Liver (tissue), 8 donors: ENCODE measurements at regions not wholly inside any gene's neighbourhood (a gene's known extent, or its start where the extent isn't known, plus 50 kb on each side); places are given as distances from the start of the nearest gene placed in this dataset.

ENCODE experiments used
- DNase-seq: peaks from one replicate; pipeline ENCODE4 v3.0.0-alpha.2; 2017; ENCODE audit warnings: low spot score
- H3K27ac ChIP-seq, 2 donors: one replicate each; pipeline ENCODE4 v1.7.0; 2013; ENCODE audit warnings: inconsistent platforms in 2 of 2, low read length in 2 of 2, control low read depth in 1 of 2, low read depth in 1 of 2, mild to moderate bottlenecking in 1 of 2
- H3K27me3 ChIP-seq, 4 donors: one replicate each; pipeline versions ENCODE4 v1.6.1 to v1.7.0; 2013; ENCODE audit warnings: low read length in 3 of 4, inconsistent platforms in 1 of 4, mild to moderate bottlenecking in 1 of 4, moderate library complexity in 1 of 4; ENCODE audit not compliant: control insufficient read depth in 4 of 4, insufficient read depth in 4 of 4
- H3K36me3 ChIP-seq, 4 donors: one replicate each; pipeline versions ENCODE4 v1.6.1 to v1.7.0; 2013; ENCODE audit warnings: low read length in 3 of 4, mild to moderate bottlenecking in 3 of 4, low read depth in 1 of 4, moderate library complexity in 1 of 4; ENCODE audit not compliant: control insufficient read depth in 4 of 4, insufficient read depth in 3 of 4
- H3K4me1 ChIP-seq, 4 donors: one replicate each; pipeline versions ENCODE4 v1.6.1 to v1.7.0; 2013; ENCODE audit warnings: low read length in 3 of 4, mild to moderate bottlenecking in 3 of 4, moderate library complexity in 1 of 4; ENCODE audit not compliant: control insufficient read depth in 4 of 4, insufficient read depth in 4 of 4
- H3K4me3 ChIP-seq, 3 donors: one replicate each; pipeline versions ENCODE4 v1.6.1 to v1.7.0; 2013; ENCODE audit warnings: low read length in 3 of 3, control low read depth in 1 of 3, low read depth in 1 of 3, mild to moderate bottlenecking in 1 of 3
- H3K9ac ChIP-seq, 2 donors: one replicate each; pipeline ENCODE4 v1.7.0; 2013; ENCODE audit warnings: low read length in 2 of 2, mild to moderate bottlenecking in 2 of 2, moderate library complexity in 2 of 2, control low read depth in 1 of 2, low read depth in 1 of 2
- H3K9me3 ChIP-seq, 4 donors: one replicate each; pipeline versions ENCODE4 v1.6.1 to v1.7.0; 2013; ENCODE audit warnings: low read length in 3 of 4; ENCODE audit not compliant: control insufficient read depth in 4 of 4
- EGR1 ChIP-seq, 2 donors: IDR thresholded peaks; 2 replicates each; pipeline ENCODE4 v1.6.1; 2016 to 2018; ENCODE audit warnings: antibody characterized with exemption in 2 of 2, low read depth in 2 of 2
- FOXA1 ChIP-seq: IDR thresholded peaks from 2 replicates; pipeline ENCODE4 v1.6.1; 2016; ENCODE audit warnings: antibody characterized with exemption
- FOXA2 ChIP-seq: IDR thresholded peaks from 2 replicates; pipeline ENCODE4 v1.6.1; 2016; ENCODE audit warnings: antibody characterized with exemption
- GABPA ChIP-seq, 2 donors: IDR thresholded peaks in 1 of 2; conservative IDR thresholded peaks in 1 of 2; 2 replicates each; pipeline ENCODE4 v1.6.1; 2016; ENCODE audit warnings: antibody characterized with exemption in 2 of 2, mild to moderate bottlenecking in 1 of 2, moderate library complexity in 1 of 2
- HNF4A ChIP-seq, 2 donors: conservative IDR thresholded peaks; 2 replicates each; pipeline ENCODE4 v1.6.1; 2016; ENCODE audit warnings: antibody characterized with exemption in 2 of 2, mild to moderate bottlenecking in 2 of 2
- HNF4G ChIP-seq: IDR thresholded peaks from 2 replicates; pipeline ENCODE4 v1.6.1; 2016; ENCODE audit warnings: antibody characterized with exemption
- JUND ChIP-seq, 2 donors: IDR thresholded peaks; 2 replicates each; pipeline ENCODE4 v1.6.1; 2016; ENCODE audit warnings: antibody characterized with exemption in 2 of 2
- NR2F2 ChIP-seq: IDR thresholded peaks from 2 replicates; pipeline ENCODE4 v1.6.1; 2016; ENCODE audit warnings: antibody characterized with exemption
- RAD21 ChIP-seq, 2 donors: IDR thresholded peaks; 2 replicates each; pipeline ENCODE4 v1.6.1; 2016; ENCODE audit warnings: antibody characterized with exemption in 2 of 2, mild to moderate bottlenecking in 2 of 2
- RXRA ChIP-seq, 2 donors: IDR thresholded peaks; 2 replicates each; pipeline ENCODE4 v1.6.1; 2017 to 2018; ENCODE audit warnings: antibody characterized with exemption in 2 of 2, mild to moderate bottlenecking in 1 of 2
- SP1 ChIP-seq: IDR thresholded peaks from 2 replicates; pipeline ENCODE4 v1.6.1; 2018; ENCODE audit warnings: antibody characterized with exemption, mild to moderate bottlenecking
- TAF1 ChIP-seq: conservative IDR thresholded peaks from 2 replicates; pipeline ENCODE4 v1.6.1; 2016; ENCODE audit warnings: antibody characterized with exemption, mild to moderate bottlenecking
- YY1 ChIP-seq: IDR thresholded peaks from 2 replicates; pipeline ENCODE4 v1.6.1; 2016; ENCODE audit warnings: antibody characterized with exemption, mild to moderate bottlenecking
- WGBS: extraction: QIAGEN DNeasy Blood & Tissue Kit; methylation state at CpG from one replicate; pipeline ENCODE4 v1.1.7; 2013; 5-methylcytosine and 5-hydroxymethylcytosine counted together
- TF ChIP-seq, protein P1 (sequence below): IDR thresholded peaks from 2 replicates; pipeline ENCODE4 v1.6.1; 2016; ENCODE audit warnings: antibody characterized with exemption
- TF ChIP-seq, protein P2 (sequence below): IDR thresholded peaks from 2 replicates; pipeline ENCODE4 v1.6.1; 2016; ENCODE audit warnings: antibody characterized with exemption
- TF ChIP-seq, protein P3 (sequence below): fragments of 150-350 bp; IDR thresholded peaks from 2 replicates; pipeline ENCODE4 v1.5.1; 2017; ENCODE audit warnings: improper control_type of control experiment, low read depth, low read length; ENCODE audit not compliant: missing input control
- TF ChIP-seq, protein P4 (sequence below): IDR thresholded peaks from 2 replicates; pipeline ENCODE4 v1.6.1; 2016; ENCODE audit warnings: antibody characterized with exemption
- donor health status: healthy.
- donor health status: healthy.
- donor health status: healthy.
- donor health status: healthy.
- donor health status: healthy.

DNA sequence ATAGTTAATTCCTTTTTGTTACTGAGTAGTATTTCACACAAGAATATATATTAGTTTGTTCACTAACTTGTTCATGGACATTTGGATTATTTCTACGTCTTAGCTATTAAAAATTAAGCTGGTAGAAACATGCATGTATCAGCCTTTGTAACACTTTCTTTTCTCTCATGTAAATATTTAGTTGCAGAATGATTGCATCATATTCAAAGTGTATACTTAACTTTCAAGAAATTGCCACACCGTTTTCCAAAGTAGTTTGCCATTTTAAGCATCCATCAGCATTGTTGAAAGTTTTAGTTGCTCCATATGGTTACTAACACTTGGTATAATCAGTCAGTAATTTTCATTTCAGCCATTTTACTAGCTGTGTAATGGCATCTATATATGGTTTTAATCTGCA, 666.9 kb downstream of the NXPH1 start:
- TF ChIP-seq GABPA (IDR thresholded peaks at IDR 0.05 in 1 of 2, conservative IDR thresholded peaks at IDR 0.05 in 1 of 2): no peak
- no peak for TF ChIP-seq HNF4G
- TF ChIP-seq JUND (IDR thresholded peaks at IDR 0.05): no peak
- TF ChIP-seq YY1: peak; percentile 24
- TF ChIP-seq SP1: no peak
- DNase-seq: no peak
- 25% methylated on average over 2 of the region's 2 CpGs for WGBS

DNA sequence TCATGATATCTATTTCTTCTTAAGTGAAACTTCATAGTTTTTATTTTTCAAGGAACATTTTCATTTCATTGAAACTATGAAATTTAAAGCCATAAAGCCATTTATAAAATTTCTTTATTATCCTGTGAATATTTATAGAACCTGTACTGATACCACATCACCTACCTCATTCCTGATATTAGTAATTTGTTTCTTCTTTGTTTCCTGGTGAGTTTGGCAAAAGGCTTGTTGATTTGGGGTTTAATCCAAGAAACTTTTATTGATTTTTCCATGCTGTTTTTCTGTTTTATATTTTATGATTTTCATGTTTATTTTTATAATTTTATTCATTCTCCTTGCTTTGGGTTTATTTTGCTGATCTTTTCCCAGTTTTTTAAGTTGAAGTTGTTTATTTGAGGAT, 669.4 kb downstream of the NXPH1 start:
- no peaks in the 10 kb centered on the region for H3K9me3 ChIP-seq
- no peaks in the 10 kb centered on the region for H3K27me3 ChIP-seq
- TF ChIP-seq, protein P1, sequence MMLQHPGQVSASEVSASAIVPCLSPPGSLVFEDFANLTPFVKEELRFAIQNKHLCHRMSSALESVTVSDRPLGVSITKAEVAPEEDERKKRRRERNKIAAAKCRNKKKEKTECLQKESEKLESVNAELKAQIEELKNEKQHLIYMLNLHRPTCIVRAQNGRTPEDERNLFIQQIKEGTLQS: no peak
- TF ChIP-seq, protein P2, sequence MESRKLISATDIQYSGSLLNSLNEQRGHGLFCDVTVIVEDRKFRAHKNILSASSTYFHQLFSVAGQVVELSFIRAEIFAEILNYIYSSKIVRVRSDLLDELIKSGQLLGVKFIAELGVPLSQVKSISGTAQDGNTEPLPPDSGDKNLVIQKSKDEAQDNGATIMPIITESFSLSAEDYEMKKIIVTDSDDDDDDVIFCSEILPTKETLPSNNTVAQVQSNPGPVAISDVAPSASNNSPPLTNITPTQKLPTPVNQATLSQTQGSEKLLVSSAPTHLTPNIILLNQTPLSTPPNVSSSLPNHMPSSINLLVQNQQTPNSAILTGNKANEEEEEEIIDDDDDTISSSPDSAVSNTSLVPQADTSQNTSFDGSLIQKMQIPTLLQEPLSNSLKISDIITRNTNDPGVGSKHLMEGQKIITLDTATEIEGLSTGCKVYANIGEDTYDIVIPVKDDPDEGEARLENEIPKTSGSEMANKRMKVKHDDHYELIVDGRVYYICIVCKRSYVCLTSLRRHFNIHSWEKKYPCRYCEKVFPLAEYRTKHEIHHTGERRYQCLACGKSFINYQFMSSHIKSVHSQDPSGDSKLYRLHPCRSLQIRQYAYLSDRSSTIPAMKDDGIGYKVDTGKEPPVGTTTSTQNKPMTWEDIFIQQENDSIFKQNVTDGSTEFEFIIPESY: no peak
- TF ChIP-seq, protein P3, sequence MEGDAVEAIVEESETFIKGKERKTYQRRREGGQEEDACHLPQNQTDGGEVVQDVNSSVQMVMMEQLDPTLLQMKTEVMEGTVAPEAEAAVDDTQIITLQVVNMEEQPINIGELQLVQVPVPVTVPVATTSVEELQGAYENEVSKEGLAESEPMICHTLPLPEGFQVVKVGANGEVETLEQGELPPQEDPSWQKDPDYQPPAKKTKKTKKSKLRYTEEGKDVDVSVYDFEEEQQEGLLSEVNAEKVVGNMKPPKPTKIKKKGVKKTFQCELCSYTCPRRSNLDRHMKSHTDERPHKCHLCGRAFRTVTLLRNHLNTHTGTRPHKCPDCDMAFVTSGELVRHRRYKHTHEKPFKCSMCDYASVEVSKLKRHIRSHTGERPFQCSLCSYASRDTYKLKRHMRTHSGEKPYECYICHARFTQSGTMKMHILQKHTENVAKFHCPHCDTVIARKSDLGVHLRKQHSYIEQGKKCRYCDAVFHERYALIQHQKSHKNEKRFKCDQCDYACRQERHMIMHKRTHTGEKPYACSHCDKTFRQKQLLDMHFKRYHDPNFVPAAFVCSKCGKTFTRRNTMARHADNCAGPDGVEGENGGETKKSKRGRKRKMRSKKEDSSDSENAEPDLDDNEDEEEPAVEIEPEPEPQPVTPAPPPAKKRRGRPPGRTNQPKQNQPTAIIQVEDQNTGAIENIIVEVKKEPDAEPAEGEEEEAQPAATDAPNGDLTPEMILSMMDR: no peak
- no peak for TF ChIP-seq GABPA (IDR thresholded peaks at IDR 0.05 in 1 of 2, conservative IDR thresholded peaks at IDR 0.05 in 1 of 2)
- no peak for TF ChIP-seq FOXA1
- no peak for TF ChIP-seq RXRA (IDR thresholded peaks at IDR 0.05)
- peak in 1 of 2 donors; percentile 46 for TF ChIP-seq EGR1 (IDR thresholded peaks at IDR 0.05; ENCODE audit: low read depth in 2 of 2)
- TF ChIP-seq YY1: no peak
- TF ChIP-seq HNF4A (conservative IDR thresholded peaks at IDR 0.05): no peak
- no peak for TF ChIP-seq SP1
- TF ChIP-seq RAD21 (IDR thresholded peaks at IDR 0.05): no peak
- TF ChIP-seq HNF4G: no peak
- TF ChIP-seq TAF1: no peak
- TF ChIP-seq, protein P4, sequence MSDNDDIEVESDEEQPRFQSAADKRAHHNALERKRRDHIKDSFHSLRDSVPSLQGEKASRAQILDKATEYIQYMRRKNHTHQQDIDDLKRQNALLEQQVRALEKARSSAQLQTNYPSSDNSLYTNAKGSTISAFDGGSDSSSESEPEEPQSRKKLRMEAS: no peak
- no peak for TF ChIP-seq NR2F2
- no peak for TF ChIP-seq JUND (IDR thresholded peaks at IDR 0.05)
- peak; percentile 59 for TF ChIP-seq FOXA2
- no peaks in the 10 kb centered on the region for H3K4me1 ChIP-seq
- H3K36me3 ChIP-seq: no peaks in the 10 kb centered on the region
- no peak for DNase-seq
- no peak overlapping the region for H3K9ac ChIP-seq
- no peak overlapping the region for H3K27ac ChIP-seq
- H3K4me3 ChIP-seq: no peak overlapping the region

More for the DNA sequence above, 666.9 kb downstream of the NXPH1 start:
- H3K27me3 ChIP-seq: no peaks in the 10 kb centered on the region
- no peak overlapping the region for H3K27ac ChIP-seq
- no peak overlapping the region for H3K4me3 ChIP-seq
- no peaks in the 10 kb centered on the region for H3K9me3 ChIP-seq
- no peak overlapping the region for H3K9ac ChIP-seq
- H3K4me1 ChIP-seq: no peaks in the 10 kb centered on the region
- no peaks in the 10 kb centered on the region for H3K36me3 ChIP-seq
